HG03575 (cell line): ENCODE measurements at regions not wholly inside any gene's neighbourhood (a gene's known extent, or its start where the extent isn't known, plus 50 kb on each side); places are given as distances from the start of the nearest gene placed in this dataset.

Source experiments
- ATAC-seq: cut with Tn5 transposase; IDR thresholded peaks from one replicate; pipeline ENCODE4 v1.9.1; 2021; ENCODE audit not compliant: unreplicated experiment, insufficient number of reproducible peaks, low FRiP score; ENCODE audit errors: extremely low read depth

GRCh38 chr12:58811346-58811745 is 109.0 kb downstream of the LRIG3 start:
- ATAC-seq: no peak

- ATAC-seq: no peak
Measured at GRCh38 chr12:58812214-58812613, 108.1 kb downstream of the LRIG3 start.

GRCh38 chr12:58814036-58814435 is 106.3 kb downstream of the LRIG3 start:
- no peak for ATAC-seq

DNA sequence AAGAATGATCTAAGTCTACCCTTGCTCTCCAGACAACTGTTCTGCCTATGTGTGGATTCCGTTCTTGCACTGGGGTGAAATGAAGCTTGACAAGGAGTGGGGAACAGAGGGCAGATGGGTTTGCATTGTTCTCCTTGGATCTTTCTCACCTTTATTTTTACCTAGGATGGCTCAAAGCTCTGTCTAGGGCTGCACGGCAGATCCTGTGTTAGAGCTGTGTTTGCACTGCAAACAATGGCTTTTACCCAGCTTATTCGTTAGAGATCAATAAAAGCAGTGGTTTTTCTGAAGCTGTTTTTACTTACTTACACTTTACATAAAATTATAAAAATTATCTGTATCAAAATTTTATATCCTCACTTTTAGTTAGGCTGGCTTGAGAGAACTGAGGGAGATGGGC is 105.1 kb downstream of the LRIG3 start:
- ATAC-seq: no peak

DNA sequence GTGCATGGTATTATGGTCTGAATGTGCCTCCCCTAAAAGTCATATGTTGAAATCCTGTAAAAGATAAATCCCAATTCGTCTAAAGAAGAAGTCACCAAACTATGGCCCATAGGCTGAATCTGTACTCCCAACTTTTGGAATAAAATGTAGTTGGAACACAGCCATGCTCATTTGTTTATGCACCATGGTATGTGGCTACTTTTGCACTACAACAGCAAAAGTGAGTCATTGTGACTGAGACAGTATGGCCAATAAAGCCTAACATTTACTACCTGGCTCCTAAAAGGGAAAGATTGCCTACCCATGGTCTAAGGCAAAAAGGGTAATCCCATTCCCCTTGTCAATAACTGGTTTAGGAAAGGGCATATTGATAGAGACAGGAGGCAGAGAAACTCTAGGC is 101.8 kb downstream of the LRIG3 start:
- ATAC-seq: no peak

- no peak for ATAC-seq
Measured at GRCh38 chr12:58819345-58819744, 101.0 kb downstream of the LRIG3 start.

GRCh38 chr12:58819985-58820384 is 100.3 kb downstream of the LRIG3 start:
- ATAC-seq: no peak
